GM18511 (cell line): ENCODE measurements at regions not wholly inside any gene's neighbourhood (a gene's known extent, or its start where the extent isn't known, plus 50 kb on each side); places are given as distances from the start of the nearest gene placed in this dataset.
"Not testable (repeated sequence)": the region's sequence is repeated elsewhere in the genome, so short reads cannot be mapped to it uniquely, and the experiment has no call there.

ENCODE experiments used
- ATAC-seq: cut with Tn5 transposase; IDR thresholded peaks from one replicate; pipeline ENCODE4 v1.9.1; 2021; ENCODE audit warnings: mild to moderate bottlenecking, moderate library complexity; ENCODE audit not compliant: unreplicated experiment

- no peak for ATAC-seq
Measured at GRCh38 chr16:79988721-79989220, 388.2 kb upstream of the MAF start.

GRCh38 chr16:79988089-79988488, 387.6 kb upstream of the MAF start:
- ATAC-seq, result no peak

GRCh38 chr16:79986352-79986751, 385.8 kb upstream of the MAF start:
- ATAC-seq, result no peak

- no peak for ATAC-seq
Measured at GRCh38 chr16:79985606-79986005, 385.1 kb upstream of the MAF start.

GRCh38 chr16:79984149-79984548, 383.6 kb upstream of the MAF start:
- ATAC-seq, result not testable (repeated sequence)

- ATAC-seq, result no peak
Measured at GRCh38 chr16:79982862-79983261, 382.3 kb upstream of the MAF start.

- no peak for ATAC-seq
Measured at GRCh38 chr16:79982361-79982760, 381.8 kb upstream of the MAF start.

GRCh38 chr16:79981814-79982213, 381.3 kb upstream of the MAF start:
- no peak for ATAC-seq

GRCh38 chr16:79980650-79981521, 380.3 kb upstream of the MAF start:
- no peak for ATAC-seq

- no peak for ATAC-seq
Measured at GRCh38 chr16:79977940-79978836, 377.7 kb upstream of the MAF start.

GRCh38 chr16:79973320-79973719, 372.8 kb upstream of the MAF start:
- no peak for ATAC-seq

GRCh38 chr16:79972053-79972704, 371.6 kb upstream of the MAF start:
- no peak for ATAC-seq

- no peak for ATAC-seq
Measured at GRCh38 chr16:79971237-79971572, 370.7 kb upstream of the MAF start.

- ATAC-seq, result no peak
Measured at GRCh38 chr16:79970551-79971236, 370.2 kb upstream of the MAF start.

GRCh38 chr16:79970087-79970486, 369.6 kb upstream of the MAF start:
- ATAC-seq, result no peak

- no peak for ATAC-seq
Measured at GRCh38 chr16:79969458-79969857, 368.9 kb upstream of the MAF start.

GRCh38 chr16:79966226-79966625, 365.7 kb upstream of the MAF start:
- no peak for ATAC-seq

- no peak for ATAC-seq
Measured at GRCh38 chr16:79965718-79966117, 365.2 kb upstream of the MAF start.

- no peak for ATAC-seq
Measured at GRCh38 chr16:79964104-79964503, 363.6 kb upstream of the MAF start.

- no peak for ATAC-seq
Measured at GRCh38 chr16:79962962-79963361, 362.4 kb upstream of the MAF start.

GRCh38 chr16:79959226-79959625, 358.7 kb upstream of the MAF start:
- ATAC-seq, result no peak
